Ramos (cell line): ENCODE measurements at regions not wholly inside any gene's neighbourhood (a gene's known extent, or its start where the extent isn't known, plus 50 kb on each side); places are given as distances from the start of the nearest gene placed in this dataset.
"Not testable (repeated sequence)": the region's sequence is repeated elsewhere in the genome, so short reads cannot be mapped to it uniquely, and the experiment has no call there.

Experiments used
- in situ Hi-C: fragments of 300-500 bp; cut with MboI; formaldehyde crosslinking; loops from one replicate; pipeline ENCODE4 v1.14.3; 2022; ENCODE audit warnings: low sequenced_read_pairs; ENCODE audit not compliant: unreplicated experiment

DNA sequence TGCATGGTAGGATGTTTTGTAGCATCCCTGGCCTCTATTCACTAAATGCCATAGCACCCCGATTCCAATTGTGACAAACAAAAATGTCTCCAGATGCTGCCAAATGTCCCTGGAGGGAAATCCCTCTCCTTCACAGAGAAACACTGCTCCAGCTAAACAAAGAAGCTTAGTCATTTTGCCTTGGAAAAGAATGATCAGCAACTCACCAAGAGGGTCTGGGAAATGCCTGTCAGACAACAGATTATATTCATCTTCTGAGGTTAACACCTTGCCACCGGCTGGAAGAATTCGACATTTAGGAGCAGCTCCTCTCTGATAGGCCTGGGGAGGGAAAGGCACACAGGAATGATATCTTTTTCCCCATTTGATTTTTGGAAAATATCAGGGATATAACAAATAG lies 84.4 kb downstream of the NIBAN1 start:
- in situ Hi-C loops: no loop called here

- in situ Hi-C loops: no loop called here
Measured at GRCh38 chr1:184889166-184889565, 85.1 kb downstream of the NIBAN1 start.

DNA sequence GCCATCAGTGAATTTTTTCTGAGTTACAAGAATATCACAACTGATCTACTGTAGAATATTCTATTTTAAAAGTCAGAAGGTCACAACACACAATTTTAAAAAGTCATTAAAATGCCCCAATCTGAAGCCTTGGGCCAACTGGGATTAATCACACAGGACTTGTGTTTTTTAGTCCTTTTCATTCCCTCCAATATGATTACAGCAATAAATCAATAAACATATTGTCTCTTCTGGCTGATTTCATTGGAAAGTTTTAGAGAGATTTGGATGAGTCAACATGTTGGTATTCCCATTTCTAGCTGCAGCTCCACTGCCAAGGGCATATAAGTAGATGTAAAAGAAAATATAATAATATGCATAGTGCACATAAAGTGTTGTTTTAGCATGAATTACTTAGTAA lies 85.8 kb downstream of the NIBAN1 start:
- in situ Hi-C loops: no loop called here

DNA sequence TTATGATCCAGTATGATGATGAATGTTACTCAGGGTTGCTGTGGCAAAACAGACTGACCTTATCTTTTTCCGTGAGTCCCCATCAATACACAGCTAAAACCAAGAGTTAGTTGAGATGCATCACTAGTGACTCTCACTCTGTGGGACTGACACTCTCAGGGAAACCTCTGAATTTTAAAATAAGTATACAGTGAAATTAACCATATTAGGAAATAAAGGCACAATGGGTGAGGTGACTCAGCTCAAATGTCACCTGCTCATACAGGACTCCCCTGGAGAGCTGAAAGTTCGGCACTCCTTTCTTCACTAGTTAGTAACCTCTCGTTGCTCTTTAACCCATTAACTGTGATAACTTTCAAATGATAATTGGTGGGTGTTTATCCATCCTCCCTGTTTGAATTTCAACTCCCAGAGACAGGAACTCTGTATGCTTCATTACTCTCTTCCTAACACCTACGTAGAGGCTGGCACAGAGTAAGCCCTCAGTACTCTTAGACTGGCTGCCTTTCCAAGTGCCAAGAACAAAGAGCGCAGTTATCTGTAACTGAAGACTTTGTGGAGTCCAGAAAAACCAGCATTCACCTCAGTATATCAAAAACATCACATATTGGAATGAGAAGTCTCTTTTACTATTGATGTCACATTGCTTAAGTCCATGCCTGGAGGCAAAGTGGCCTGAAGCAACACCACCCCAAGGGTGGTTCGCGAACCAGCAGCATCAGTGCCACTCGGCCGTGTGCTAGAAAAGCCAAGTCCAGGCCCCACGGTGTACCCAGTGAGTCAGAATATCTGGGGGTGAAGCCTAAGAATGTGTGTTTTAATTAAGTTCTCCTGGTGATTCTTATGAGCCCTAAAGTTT lies 91.1 kb downstream of the NIBAN1 start:
- in situ Hi-C loops: no loop called here

DNA sequence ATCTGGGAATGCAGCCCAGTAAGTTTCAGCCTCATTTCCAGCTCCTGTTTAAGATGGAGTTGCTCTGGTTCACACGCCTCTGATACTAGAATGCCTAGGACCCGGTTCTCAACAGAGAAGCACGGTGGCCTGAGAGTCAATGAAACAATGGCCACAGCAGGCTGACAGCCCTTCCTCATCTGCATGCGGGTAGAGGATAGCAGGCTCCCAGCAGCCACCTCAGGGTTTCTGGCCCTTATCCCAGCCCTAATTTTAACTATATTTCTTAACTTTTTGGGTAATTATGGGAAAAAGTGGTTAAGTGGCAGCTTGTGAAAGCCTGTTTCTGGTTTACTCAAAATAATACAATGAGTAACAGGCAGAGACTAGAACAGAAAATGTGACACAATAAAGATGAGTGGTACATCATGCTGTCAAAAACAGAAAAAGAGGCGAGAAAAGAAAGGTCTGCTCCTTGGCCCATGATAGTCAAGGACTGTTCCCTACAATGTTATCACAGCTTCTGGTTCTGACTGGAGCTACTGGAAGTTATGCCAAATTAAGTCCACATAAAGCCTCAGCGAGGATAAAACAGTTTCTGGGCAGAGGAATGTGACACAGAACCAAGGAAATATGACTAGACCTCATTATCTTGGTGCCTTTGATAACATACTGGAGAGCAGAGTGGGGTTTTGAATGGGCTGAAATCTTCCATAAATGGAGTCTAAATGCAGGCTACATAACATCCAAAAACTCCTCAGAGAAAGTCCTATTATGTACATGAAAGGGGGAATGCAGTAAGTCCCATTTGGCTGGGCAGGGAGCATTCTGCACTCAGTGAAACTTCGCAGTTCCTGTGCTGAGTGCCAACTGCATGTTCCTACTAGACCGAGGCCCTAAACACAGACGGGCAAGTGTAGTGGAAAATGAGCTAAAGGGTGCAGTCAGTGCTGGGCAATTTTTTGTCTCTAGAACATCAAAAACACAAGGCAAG lies 92.1 kb downstream of the NIBAN1 start:
- in situ Hi-C loops: no loop called here

DNA sequence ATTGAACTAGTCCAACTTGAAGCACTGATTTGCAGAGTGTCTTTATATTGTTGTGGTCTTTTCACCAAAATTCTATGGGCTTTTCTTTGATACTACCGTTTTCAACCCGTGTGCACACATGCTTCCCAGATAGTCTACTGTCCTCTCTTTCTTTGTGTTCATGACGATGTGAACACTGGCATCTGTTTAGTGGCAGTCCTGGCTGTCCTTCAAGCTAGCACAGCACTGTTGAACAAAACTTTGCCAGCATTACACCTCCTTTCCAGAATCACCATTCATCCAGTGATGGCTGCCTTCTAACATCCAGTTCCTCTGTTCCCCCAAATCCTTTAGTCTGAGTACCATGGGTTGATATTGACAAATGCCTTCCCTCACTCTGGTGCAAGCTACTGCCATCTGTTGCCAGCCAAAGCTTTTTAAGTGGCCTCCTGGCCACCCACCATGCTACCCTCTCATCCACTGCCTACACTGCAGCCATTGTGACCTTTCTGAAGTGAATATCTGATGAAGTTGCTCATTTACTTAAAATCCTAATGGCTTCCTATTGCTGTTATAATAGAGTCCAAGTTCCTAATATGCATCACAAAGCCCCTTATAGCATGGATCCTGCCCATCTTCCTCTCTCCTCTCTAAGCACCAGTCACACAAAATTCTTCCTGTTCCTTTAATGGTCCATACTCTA lies 94.3 kb downstream of the NIBAN1 start:
- in situ Hi-C loops: no loop called here

DNA sequence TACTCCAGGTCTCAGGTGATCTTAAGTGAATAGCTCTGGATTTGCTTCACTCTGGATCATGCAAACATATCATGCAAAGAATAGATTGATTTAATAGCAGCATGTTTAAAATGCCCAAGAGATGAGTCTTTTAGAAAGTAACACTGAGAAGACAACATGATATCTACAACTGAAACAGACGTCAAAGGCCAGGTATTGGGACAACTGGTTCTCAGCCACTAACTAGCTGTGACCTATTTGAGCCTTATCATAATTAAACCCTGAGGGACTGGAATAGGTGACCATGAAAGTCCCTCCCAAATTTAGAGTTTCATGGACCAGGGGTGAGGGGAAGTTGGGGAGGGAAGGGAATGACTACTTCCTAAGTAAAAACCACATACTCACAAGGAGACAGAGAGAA lies 95.7 kb downstream of the NIBAN1 start:
- in situ Hi-C loops: no loop called here

GRCh38 chr1:184878002-184878401 lies 96.3 kb downstream of the NIBAN1 start:
- in situ Hi-C loops: no loop called here

DNA sequence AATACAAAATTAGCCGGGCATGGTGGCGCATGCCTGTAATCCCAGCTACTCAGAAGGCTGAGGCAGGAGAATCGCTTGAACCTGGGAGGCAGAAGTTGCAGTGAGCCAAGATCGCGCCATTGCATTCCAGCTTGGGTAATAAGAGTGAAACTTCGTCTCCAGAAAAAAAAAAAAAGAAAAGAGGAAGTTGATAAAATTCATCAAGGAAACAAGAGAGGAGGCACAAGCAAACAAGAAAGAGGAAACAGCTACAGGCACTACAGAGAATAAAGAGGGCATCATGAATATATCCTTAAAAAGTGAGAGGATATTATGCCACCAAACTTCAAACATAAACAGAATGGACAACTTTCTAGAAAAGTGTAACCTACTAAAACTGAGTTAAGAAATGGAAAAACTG lies 98.3 kb downstream of the NIBAN1 start:
- in situ Hi-C loops: not testable (repeated sequence)

DNA sequence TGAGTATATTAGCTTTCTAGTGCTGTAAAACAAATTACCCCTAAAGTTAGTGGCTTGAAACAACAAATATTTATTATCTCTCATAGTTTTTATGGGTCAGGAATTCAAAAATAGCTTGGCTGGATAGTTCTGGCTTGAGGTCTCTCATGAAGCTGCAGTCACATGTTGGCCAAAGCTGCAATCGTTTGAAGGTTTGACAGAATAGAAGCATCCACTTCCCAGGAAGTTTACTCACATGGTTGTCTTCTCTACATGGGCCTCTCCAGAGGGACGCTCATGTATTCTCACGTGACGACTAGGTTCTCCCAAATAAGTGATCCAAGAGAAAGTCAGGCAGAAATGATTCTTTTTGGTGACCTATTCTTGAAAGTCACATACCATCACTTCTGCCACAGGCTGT lies 99.1 kb downstream of the NIBAN1 start:
- in situ Hi-C loops: no loop called here

- in situ Hi-C loops: no loop called here
Measured at GRCh38 chr1:184870319-184870718, 104.0 kb downstream of the NIBAN1 start.

- in situ Hi-C loops: no loop called here
Measured at GRCh38 chr1:184867866-184868689, 106.2 kb downstream of the NIBAN1 start.

- in situ Hi-C loops: no loop called here
Measured at GRCh38 chr1:184866991-184867788, 107.1 kb downstream of the NIBAN1 start.

DNA sequence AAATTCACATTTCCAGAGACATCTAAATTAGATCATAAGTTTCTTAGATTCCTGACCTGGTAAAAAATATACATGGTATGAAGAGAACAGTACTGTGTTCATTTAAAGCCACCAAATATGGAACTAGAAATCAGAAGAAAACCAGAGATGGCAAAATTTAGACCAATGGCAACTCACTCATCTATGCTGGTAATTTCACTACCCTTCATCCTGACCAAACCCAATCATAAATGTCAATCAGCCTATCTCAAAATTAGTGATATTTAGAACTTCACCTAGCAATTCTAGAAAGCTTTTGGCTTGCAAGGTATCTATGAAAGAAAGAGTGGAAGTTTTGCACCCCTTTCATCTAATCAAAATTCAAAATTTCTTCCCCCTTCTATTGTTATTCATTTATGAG lies 107.7 kb downstream of the NIBAN1 start:
- in situ Hi-C loops: no loop called here

- in situ Hi-C loops: no loop called here
Measured at GRCh38 chr1:184865831-184866230, 108.5 kb downstream of the NIBAN1 start.

DNA sequence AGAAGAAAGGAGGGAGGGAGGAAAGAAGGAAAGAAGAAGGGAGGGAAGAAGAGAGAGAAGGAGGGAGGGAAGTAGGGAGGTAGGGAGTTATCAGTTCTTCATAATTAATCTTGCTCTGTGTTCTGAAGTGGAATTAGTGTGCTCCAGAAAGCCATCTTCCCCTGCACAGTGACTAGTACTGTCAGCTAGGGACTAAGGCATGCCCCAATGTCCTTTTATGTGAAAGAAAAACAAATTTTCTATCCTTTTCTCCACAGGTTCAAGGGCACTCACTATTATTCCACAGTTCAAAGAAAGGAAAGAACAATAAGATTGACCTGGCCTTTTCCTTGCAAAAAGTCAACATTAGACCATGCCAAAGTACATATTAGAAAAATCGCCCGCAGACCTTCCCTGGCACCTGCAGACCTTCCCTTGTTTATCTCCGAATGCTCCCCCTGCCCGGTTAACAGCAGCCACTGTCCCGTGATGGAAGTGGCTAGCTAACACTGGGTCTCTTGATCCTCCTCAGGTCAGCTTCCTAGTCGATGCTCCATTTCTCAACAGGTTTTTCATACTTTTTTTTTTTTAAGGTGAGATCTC lies 107.2 kb upstream of the EDEM3 start:
- in situ Hi-C loops: no loop called here

- in situ Hi-C loops: no loop called here
Measured at GRCh38 chr1:184860985-184861754, 106.5 kb upstream of the EDEM3 start.

GRCh38 chr1:184860535-184860934 lies 105.9 kb upstream of the EDEM3 start:
- in situ Hi-C loops: no loop called here
